Left hindlimb (tissue), 1 donor: ENCODE measurements at regions not wholly inside any gene's neighbourhood (a gene's known extent, or its start where the extent isn't known, plus 50 kb on each side); places are given as distances from the start of the nearest gene placed in this dataset.
"Not testable (repeated sequence)": the region's sequence is repeated elsewhere in the genome, so short reads cannot be mapped to it uniquely, and the experiment has no call there.

ENCODE experiments used
- DNase-seq: peaks from one replicate; pipeline ENCODE4 v3.0.0-alpha.2; 2018

- DNase-seq, result no peak
Observed at GRCh38 chr2:241984658-241985057, 115.1 kb downstream of the RTP5 start.

- not testable (repeated sequence) for DNase-seq
Observed at GRCh38 chr2:241985161-241985985, 115.8 kb downstream of the RTP5 start.

DNA sequence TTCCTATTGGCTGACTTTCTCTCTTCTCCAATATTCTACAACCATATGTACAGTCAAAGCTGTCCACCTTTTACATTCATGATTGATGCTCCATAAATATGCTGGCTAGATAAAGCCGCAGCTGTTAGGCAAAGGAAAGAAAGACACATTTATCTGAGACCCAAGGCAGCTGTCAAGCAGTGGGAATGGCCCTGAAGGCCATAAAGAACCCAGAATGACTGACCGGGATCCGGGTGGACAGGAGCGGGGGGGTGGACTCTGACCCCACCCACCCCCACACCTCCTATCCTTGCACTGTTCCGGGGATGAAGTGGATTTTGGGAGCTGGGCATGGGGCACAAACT, 116.4 kb downstream of the RTP5 start:
- DNase-seq, result no peak

- DNase-seq, result no peak
Observed at GRCh38 chr2:241986836-241987641, 117.5 kb downstream of the RTP5 start.

- no peak for DNase-seq
Observed at GRCh38 chr2:241987726-241988125, 118.2 kb downstream of the RTP5 start.

- DNase-seq, result no peak
Observed at GRCh38 chr2:241988146-241988545, 118.6 kb downstream of the RTP5 start.

GRCh38 chr2:241989074-241989473, 119.5 kb downstream of the RTP5 start:
- no peak for DNase-seq

GRCh38 chr2:241990466-241990865, 120.9 kb downstream of the RTP5 start:
- no peak for DNase-seq

- no peak for DNase-seq
Observed at GRCh38 chr2:241991299-241991698, 121.8 kb downstream of the RTP5 start.

GRCh38 chr2:241992753-241993152, 123.2 kb downstream of the RTP5 start:
- DNase-seq, result no peak

GRCh38 chr2:241993386-241994005, 124.0 kb downstream of the RTP5 start:
- no peak for DNase-seq

- DNase-seq, result no peak
Observed at GRCh38 chr2:241994086-241994485, 124.6 kb downstream of the RTP5 start.

DNA sequence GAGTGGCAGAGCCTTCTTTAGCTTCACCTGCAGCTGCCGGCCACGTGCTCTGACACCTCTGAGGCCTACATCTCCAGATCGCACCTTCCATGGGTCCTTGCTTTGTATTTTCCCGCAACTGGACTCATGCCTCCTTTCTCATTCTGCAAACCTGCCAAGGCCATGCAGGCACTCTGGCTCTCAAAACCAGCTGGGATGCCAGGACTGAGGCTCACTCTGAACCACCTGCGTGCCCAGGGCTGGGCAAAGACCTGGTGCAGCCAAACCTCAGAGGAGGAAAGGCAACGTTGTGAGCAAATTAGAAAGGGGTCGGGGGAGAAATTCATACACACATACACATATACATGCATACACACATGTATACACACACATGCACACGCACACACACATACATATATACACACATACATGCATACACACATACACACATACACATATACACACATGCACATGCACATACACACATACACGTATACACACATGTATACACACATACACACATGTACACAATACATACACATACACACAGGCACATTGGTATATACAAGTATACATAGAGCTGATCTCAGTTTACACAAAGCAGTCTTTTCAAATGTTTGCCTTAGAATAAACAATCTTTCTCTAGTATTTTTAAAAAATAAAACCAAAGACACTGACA, 125.2 kb downstream of the RTP5 start:
- no peak for DNase-seq

DNA sequence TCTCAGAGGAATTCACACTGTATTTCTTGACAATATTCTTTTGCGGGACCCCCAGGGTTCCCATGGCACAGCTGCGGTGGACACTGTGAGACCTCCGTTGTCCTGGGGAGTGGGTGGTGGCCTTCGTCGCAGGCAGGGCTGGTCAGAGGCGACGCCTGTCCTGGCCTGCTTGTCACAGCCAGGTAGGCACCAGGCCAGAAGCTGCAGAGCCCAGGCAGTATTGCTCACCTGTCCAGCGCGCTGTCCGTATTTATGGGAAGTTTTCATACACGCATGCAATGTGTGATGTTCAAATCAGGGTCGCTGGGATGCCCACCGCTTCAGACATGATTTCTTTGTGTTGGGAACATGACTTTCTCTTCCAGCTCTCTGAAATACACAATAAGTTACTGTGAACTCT, 126.6 kb downstream of the RTP5 start:
- DNase-seq, result no peak

GRCh38 chr2:241997017-241997416, 127.5 kb downstream of the RTP5 start:
- DNase-seq, result no peak

- DNase-seq, result no peak
Observed at GRCh38 chr2:241999184-241999583, 129.7 kb downstream of the RTP5 start.

GRCh38 chr2:242001853-242002252, 132.3 kb downstream of the RTP5 start:
- no peak for DNase-seq

DNA sequence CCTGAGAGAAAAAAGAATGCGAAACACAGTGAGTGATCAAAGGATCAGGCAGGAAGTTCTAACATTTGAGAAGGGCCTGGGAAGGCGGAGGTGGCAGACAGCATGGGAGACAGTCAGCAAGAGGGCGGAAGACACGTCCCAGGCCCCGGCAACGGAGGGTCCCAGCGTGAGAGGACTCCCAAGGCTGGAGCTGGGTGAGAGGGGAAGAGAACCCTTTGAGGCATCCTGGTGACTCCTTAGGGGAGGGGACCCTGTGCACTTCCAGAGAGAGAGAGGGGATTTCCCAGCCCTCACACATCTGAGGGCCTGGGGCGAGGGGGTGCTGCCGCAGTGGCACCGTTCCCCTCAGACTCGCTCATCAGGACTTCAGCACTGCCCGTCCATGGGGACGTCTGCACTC, 133.4 kb downstream of the RTP5 start:
- DNase-seq, result no peak

GRCh38 chr2:242004223-242004901, 134.8 kb downstream of the RTP5 start:
- no peak for DNase-seq

- no peak for DNase-seq
Observed at GRCh38 chr2:242004902-242005230, 135.3 kb downstream of the RTP5 start.

DNA sequence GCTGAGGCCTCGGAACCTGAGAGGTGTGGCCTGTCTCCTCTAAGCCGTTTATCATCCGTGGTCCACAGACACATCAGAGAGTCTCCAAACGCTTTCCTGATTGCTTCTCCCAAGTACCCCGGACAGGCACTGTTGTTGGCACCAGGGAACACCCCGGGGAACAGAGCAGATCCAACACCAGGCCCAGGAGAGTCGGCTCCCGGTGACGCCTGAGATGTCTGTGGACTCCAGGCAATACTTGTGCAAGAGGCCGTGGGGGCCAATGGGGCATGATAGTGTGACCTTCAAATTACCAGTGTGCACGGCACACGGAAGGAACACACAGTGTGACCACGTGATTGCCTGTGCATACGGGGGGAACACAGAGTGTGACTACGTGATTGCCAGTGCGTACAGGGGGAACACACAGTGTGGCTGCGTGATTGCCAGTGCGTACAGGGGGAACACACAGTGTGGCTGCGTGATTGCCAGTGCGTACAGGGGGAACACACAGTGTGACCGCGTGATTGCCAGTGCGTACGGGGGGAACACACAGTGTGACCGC, 136.6 kb downstream of the RTP5 start:
- DNase-seq, result not testable (repeated sequence)

DNA sequence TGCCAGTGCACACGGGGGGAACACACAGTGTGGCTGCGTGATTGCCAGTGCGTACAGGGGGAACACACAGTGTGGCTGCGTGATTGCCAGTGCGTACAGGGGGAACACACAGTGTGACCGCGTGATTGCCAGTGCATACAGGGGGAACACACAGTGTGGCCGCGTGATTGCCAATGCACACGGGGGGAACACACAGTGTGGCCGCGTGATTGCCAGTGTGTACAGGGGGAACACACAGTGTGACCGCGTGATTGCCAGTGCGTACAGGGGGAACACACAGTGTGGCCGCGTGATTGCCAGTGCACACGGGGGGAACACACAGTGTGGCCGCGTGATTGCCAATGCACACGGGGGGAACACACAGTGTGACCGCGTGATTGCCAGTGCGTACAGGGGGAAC, 139.4 kb downstream of the RTP5 start:
- DNase-seq, result not testable (repeated sequence)
